Skeletal muscle cell (primary cell): ENCODE measurements at regions not wholly inside any gene's neighbourhood (a gene's known extent, or its start where the extent isn't known, plus 50 kb on each side); places are given as distances from the start of the nearest gene placed in this dataset.
"Not testable (repeated sequence)": the region's sequence is repeated elsewhere in the genome, so short reads cannot be mapped to it uniquely, and the experiment has no call there.

Source experiments
- DNase-seq: peaks from one replicate; pipeline ENCODE4 v3.0.0-alpha.2; 2010; ENCODE audit warnings: low read depth
- H3K4me3 ChIP-seq: 2 replicates; pipeline ENCODE4 v1.5.1; 2011; ENCODE audit warnings: low read depth, mild to moderate bottlenecking, control low read depth, low read length, moderate library complexity

DNA sequence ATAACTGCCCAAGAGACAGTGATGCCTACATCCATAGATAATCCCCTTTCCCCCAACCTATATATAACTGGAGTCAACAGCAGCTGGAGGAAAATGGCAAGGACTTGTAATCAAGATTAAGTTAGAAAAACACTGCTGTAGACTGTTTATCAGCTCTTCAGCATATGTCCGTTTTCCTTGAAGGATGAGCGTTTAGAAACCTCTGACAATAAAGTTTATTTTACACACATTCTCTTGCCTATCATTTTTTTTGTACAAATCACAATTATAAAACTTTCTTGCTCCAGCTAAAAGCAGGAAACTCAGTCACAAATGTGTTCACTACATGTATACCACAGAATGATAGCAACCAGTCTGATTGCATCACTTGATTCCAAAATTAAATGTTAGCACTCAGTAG, 50.8 kb downstream of the PPIAL4G start:
- H3K4me3 ChIP-seq, DNase-seq: not testable (repeated sequence)

DNA sequence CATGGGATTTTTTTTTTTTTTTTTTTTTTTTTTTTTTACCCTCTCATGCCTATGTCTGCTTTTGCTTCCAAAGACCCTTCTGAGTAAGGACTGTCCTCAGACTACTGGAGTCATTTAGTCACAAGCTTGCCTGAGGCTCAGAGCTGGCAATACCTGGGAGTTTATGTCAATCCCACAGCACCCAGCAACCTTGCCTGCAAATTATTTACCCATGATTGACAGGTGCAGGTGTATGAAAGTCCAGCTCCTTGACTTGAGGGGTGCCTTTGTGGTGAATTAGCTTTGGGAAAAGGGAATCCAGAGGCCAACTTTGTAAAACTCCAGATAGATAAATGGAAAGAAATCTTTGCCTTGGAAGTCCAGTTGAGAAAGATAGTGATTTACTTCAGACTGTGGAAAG, 53.2 kb downstream of the PPIAL4G start:
- not testable (repeated sequence) for H3K4me3 ChIP-seq, DNase-seq

DNA sequence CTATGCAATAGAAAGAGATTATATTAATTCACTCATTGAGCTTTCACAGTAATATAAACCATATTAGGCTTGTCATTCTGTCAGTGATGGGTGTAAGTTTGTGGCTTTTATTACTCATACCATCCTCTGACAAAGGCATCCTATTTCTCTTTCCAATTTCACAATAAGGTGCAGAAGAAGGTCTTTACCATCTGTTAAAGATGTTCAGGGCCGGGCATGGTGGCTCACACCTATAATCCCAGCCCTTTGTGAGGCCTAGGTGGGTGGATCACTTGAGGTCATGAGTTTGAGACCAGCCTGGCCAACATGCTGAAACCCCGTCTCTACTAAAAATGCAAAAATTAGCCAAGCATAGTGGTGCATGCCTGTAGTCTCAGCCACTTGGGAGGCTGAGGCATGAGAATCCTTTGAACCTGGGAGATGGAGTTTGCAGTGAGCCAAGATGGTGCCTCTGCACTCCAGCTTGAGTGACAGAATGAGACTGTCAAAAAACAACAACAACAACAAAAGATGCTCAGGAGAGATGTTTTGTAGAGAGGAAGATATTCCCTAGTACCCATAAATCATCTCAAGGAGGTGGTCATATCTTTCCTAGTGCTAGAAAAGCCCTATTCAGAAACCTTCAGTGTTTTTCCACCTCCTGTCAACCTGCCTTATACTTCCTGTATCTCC, 56.0 kb downstream of the PPIAL4G start:
- not testable (repeated sequence) for H3K4me3 ChIP-seq, DNase-seq

DNA sequence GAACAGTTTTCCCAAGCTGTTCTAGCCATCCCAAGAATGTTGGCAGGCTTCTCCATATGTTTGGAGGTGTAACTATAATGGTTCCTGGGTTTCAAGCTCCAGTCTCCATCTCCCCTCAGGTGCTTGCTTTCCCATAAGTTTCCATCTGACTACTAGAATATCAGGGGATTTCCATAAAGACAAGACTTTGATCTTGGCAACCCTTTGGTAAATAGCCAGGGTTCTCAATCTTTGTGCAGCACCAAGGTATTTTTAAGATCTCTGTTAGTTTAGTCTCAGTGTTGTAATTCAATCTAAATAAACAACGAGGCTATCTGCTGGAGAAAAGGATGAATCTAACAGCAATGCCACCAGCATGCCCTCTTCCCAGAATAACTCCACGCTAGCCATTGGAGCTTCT, 56.7 kb downstream of the PPIAL4G start:
- not testable (repeated sequence) for H3K4me3 ChIP-seq, DNase-seq

DNA sequence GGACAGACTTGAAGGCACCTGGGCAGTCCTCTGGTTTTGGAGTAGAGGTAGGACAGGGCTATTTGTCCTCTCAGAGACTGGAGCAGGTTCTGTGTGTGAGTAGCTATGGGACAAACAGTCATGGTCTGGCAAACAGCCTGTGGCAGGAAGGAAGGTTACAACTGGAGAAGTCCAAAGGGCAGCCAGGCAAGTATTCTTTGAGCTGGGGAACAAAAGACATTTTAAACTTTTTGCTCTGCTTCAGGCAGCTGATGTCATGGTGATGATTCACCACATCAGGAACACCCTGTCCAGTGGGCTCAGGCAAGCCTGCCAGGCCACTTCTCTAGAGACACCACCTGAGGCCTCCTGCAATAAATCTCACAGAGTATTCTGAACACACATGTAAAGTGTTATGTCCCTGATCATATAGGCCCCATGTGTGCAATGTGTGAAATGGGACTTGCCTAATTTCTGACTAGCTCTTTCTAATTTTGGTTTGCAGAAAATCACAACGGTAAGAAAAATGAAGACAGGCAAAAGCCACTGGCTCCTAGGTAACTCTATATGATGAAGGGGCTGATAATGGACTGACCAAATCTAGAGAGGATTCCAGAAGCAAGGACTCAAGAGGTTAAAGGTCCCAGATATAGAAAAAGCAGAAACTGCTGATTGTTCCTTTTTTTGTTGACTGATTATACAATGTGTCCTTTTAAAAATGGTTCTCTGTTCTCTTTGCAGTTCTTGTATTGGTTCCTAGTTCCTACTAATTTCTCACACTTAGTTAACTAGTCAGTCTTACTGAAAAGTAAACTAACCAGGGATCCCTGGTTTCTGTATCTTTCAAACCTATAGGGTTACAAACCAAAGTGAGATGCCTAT, 58.7 kb downstream of the PPIAL4G start:
- peak; percentile 61 for DNase-seq
- H3K4me3 ChIP-seq, result not testable (repeated sequence)

DNA sequence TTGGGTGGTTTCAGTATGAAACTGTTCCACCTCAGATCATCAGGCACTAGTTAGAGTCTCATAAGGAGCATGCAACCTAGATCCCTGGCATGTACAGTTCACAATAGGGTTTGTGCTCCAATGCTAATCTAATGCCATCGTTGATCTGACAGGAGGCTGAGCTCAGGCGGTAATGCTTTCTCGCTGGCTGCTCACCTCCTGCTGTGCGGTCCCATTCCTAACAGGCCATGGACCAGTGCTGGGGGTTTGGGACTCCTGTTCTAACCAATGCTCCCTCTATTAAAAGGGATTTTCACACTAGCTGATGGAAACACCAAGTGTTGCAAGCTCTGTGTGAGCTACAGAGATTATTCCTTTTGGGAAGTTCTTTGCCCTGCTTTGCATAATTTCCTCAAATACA, 60.2 kb downstream of the PPIAL4G start:
- DNase-seq, H3K4me3 ChIP-seq: not testable (repeated sequence)

DNA sequence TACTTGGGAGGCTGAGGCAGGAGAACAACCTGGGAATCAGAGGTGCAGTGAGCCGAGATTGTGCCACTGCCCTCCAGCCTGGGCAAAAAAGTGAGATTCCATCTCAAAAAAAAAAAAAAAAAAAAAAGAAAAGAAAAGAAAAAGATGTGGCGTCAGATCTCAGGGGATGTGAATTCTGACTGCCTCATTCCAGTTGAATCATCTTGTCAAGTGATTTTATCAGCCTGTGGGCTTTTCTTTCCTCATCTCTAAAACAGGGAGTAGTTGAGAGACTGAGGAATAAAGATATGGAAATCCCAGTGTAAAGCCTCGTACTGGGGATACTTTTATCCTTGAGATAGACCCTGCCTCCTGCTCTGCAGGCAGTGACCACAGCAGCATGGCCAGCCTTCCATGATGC, 65.9 kb downstream of the PPIAL4G start:
- H3K4me3 ChIP-seq, DNase-seq: not testable (repeated sequence)

DNA sequence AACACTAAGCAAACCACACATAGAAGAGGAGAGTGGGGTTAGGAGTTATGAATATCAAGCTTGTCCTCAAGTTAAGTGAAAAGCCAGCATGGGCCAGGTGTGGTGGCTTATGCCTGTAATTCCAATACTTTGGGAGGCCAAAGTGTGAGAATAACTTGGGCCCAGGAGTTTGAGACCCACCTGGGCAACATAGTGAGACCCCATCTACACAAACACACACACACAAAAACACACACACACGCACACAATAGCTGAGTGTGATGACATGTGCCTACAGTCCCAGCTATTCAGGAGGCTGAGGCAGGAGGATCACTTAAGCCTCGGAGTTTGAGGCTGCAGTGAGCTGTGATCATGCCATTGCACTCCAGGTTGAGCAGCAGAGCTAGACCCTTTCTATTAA, 69.7 kb downstream of the PPIAL4G start:
- DNase-seq, H3K4me3 ChIP-seq: not testable (repeated sequence)

DNA sequence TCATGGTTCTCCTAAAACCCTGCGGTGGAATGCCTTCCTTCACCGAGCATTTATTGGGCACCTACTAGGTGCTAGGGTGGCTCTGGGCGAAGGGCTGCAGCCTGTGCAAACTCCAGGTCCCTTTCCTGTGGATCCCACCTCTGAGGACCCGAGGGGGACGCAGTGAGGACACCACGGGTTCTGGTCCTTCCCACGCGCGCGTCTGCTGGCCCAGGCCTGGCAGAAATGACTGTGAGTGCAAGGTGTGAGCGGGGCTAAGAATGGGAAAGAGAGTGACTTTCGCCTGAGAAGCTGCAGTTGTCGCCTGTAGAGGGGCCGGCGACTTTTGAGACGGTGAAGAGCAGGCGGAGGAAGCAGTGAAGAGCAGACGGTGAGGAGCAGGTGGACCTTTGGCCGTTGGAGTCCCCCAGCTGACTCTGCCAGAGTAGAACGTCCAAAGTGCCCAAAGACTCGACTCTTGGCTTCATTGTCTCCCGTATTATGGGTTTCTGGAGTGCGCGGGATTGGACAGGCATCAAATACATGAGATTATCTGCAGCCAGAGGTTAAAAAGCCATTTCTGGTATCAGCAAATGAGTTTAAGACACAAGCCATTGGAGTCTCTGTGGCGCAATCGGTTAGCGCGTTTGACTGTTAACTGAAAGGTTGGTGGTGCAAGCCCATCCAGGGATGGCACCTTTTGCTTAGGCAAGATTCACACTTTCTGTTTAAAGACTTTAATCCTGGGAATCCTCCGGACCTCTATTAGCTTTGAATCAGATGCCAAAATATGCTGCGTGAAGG, 78.1 kb downstream of the PPIAL4G start:
- H3K4me3 ChIP-seq, DNase-seq: not testable (repeated sequence)

DNA sequence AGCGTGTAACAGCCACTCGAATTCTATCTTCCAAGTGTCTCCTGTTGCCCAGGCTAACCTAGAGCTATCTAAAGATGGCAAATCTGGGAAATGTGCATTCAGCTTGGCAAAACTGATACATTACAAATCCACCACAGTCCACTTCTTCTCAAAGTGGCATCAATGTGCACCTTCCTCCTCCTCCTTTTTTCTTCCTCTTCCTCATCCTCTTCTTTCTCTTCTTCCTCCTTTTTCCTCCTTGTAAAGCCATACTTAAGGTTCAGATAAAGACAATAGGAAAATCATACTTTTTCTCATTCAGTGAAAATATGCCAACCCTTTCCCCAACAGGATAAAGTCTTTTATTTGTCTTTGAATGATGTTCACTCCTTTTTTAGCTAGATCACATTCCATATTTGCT, 79.2 kb downstream of the PPIAL4G start:
- not testable (repeated sequence) for DNase-seq, H3K4me3 ChIP-seq

DNA sequence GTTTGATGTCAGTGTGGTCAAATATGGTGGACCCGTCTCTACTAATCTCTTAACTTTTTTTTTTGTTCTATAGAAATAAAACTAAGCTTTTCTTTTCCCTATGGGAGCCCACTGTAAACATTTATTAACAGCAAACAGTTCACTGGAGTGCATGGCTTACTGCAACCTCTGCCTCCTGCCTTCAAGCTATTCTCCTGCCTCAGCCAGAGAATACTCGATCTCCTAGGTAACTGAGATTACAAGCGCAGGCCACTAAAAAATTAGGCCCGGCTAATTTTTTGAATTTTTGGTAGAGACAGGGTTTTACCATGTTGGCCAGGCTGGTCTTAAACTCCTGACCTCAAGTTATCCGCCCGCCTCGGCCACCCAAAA, 80.0 kb downstream of the PPIAL4G start:
- DNase-seq, result not testable (repeated sequence)
- peak overlapping the region; percentile 56 for H3K4me3 ChIP-seq

DNA sequence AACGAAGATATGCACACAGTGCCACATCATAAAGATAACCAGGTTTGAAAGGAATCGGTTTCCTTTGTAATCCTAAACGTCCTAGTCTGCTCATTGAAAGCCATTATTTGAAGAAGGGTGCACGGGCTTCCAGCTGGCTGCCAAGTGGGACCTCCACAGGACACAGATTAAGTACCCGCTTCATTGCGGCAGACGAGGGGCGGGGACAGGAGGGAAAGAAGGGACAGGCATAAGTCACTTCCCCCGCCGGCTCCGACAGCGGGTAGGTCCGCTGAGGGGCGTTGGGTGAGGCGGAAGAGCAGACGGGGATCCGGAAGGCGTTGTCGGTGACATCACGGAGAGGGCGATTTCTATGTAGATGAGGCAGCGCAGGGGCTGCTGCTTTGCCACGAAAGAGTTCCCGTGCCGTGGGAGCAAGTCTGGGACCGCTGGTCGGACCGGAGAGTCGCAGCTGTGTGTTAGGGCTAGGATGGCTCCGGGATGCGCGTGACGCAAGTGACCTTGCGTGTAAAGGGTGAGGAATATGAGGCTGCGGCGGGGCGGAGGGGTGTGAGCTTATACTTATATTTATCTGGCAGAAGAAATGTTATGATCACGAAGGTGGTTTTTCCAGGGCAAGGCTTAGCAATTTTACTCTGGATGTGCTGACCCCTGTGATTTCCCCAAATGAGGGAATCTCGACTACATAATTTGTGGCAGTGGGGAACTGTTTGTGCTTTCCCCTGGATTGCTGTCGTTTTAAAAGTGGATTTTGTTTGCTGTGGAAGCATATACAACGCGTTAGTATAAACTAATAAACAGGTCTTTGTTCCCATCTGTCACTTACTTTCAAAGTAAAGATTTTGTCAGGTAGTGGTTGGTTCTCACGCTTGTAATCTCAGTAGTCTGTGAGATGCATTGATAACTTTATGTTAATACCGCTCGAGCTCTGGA, 80.7 kb downstream of the PPIAL4G start:
- DNase-seq, result peak; percentile 30

DNA sequence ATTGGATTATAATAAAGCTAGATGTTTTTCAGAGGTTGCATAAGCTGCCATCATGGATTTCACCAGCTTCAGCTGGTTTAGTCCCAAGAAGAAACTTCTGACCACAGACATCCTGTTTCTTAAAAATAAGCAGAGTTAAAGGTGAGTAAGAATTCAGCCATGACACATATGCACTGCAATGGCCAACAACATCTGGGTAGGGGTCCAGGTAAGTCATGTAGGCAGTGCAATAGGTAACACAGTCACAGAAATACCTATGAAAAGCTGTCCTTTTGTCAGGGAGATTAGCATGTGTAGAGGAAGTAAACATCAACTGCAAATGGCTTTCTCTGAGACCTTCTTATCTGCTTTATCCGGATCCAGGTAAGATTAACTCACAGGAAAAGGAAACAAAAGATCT, 85.6 kb downstream of the PPIAL4G start:
- H3K4me3 ChIP-seq, DNase-seq: not testable (repeated sequence)

More for the DNA sequence above, 80.7 kb downstream of the PPIAL4G start:
- peak overlapping the region; percentile 56 for H3K4me3 ChIP-seq

DNA sequence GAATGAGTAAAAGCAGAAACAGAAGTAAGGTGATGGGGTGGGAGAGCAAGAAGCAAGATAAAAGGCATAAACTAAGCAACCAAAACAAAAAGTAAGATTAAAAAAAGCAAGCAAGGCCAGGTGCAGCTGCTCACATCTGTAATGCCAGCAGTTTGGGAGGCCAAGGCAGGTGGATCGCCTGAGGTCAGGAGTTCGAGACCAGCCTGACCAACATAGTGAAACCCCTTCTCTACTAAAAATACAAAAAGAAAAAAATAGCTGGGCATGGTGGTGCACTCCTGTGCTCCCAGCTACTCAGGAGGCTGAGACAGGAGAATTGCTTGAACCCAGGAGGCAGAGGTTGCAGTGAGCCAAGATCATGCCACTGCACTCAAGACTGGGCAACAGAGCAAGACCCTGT, 90.6 kb downstream of the PPIAL4G start:
- H3K4me3 ChIP-seq, DNase-seq: not testable (repeated sequence)

DNA sequence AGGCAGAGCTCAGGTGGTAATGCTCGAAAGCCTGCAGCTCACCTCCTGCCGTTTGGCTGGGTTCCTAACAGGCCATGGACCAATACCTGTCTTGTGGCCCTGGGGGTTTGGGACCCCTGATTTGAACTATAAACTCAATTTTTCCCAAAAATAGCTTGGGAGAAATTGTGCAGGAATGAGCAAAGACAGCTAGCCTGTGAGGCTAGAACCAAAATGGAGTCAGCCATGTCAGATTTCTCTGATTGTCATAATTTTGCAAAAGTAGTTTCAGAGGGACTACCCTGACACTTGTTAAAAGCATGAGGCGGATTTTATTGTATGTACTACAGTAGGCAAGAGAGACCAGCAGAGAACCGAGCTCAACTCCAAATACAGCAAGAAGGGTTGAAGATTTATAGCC, 91.8 kb downstream of the PPIAL4G start:
- DNase-seq, H3K4me3 ChIP-seq: not testable (repeated sequence)

DNA sequence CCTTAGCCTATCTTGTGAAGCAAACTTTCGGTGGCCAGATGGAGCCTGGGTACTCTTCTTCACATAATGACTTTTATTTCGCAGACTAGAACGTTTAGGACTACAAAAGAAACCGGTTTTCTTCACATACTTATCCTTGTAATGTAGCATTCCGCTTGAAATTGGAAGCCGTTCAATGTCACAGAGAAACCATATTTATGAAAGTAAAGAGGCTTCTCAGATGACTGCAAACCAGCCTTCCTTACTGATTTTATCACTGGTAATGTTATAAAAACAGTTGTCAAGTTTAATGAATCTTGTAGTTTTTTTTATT, 94.1 kb downstream of the PPIAL4G start:
- no peak for DNase-seq
- peak overlapping the region; percentile 44 for H3K4me3 ChIP-seq

DNA sequence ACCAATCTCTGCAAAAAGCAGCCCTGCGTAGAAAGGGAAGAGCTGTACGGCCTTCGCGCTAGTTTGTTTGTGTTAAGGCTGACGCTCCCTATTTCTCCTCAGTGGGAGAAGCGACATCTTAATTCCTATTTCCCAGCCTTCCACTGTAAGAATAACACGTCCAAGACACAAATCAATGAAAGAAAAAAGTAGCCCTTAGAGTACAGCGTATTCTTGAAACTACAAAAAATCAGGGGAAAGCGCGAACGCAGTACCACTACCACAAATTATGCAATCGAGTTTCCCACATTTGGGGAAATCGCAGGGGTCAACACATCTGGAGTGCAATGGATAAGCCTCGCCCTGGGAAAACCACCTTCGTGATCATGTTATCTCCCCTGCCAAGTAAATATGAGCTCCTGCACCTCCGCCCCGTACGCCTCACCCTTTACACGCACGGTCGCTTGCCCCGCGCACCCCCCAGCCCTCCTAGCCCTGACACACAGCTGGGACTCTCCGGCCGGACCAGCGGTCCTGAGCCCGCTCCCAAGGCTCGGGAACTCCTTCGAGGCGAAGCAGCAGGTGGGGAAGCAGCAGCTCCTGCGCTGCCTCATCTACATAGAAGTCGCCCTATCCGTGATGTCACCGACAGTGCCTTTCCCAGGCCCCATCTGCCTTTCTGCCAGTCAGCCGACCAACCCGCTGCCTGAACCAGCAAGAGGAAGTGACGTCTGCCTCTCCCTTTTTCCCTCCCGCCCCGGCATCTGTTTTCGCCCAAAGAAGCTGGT, 94.7 kb downstream of the PPIAL4G start:
- H3K4me3 ChIP-seq, result peak overlapping the region; percentile 44
- DNase-seq, result peak; percentile 65

DNA sequence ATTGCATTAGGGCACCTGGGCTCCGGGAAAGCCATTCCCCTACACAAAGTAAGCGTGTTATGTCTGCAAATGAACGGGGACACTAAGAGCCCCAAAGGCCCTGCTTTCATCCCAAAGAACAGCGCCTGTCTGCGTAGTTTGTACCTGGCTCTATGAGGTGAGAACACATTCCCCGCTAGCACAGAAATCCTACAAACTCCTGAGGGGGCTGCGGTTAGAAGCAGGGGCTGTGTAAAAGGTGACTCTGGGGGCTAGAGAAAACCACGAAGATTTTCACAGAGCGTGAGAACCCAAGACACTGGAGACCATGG, 95.2 kb downstream of the PPIAL4G start:
- H3K4me3 ChIP-seq, DNase-seq: not testable (repeated sequence)
